ENCODE measurements at regions not wholly inside any gene's neighbourhood (a gene's known extent, or its start where the extent isn't known, plus 50 kb on each side); places are given as distances from the start of the nearest gene placed in this dataset.
"Not testable (repeated sequence)": the region's sequence is repeated elsewhere in the genome, so short reads cannot be mapped to it uniquely, and the experiment has no call there.

- ChIA-PET CTCF (no interaction called here), POLR2A (no interaction called here)
- Mint-ChIP-seq H3K9me3 (ENCODE audit: insufficient read depth) (peaks cover 13% of the 10 kb centered on the region), H3K4me1 (ENCODE audit: low read depth) (peaks cover 32% of the 10 kb centered on the region), H3K27me3 (ENCODE audit: low read depth) (no peaks in the 10 kb centered on the region), H3K4me3 (no peak overlapping the region), H3K27ac (no peak overlapping the region), H3K36me3 (ENCODE audit: low read depth) (peaks cover 17% of the 10 kb centered on the region)
- DNase-seq (no peak), ATAC-seq (no peak)
Observed at GRCh38 chr5:56048124-56048523, 53.4 kb upstream of the IL6ST start.

GRCh38 chr5:56047448-56047847 is 52.7 kb upstream of the IL6ST start:
- Mint-ChIP-seq H3K27ac (no peak overlapping the region), H3K9me3 (ENCODE audit: insufficient read depth) (peaks cover 7% of the 10 kb centered on the region), H3K4me3 (no peak overlapping the region), H3K27me3 (ENCODE audit: low read depth) (peaks cover 2% of the 10 kb centered on the region), H3K4me1 (ENCODE audit: low read depth) (peaks cover 32% of the 10 kb centered on the region), H3K36me3 (ENCODE audit: low read depth) (peaks cover 12% of the 10 kb centered on the region)
- ATAC-seq (no peak), DNase-seq (no peak)
- ChIA-PET CTCF (no interaction called here), POLR2A (no interaction called here)

GRCh38 chr5:56045469-56045868 is 50.7 kb upstream of the IL6ST start:
- H3K36me3 Mint-ChIP-seq (ENCODE audit: low read depth), result peaks cover 12% of the 10 kb centered on the region
- H3K9me3 Mint-ChIP-seq (ENCODE audit: insufficient read depth), result peaks cover 7% of the 10 kb centered on the region
- POLR2A ChIA-PET, result interaction anchor here (0.8 kb wide), 1 partner anchor 51 kb away, joined by 3 read pairs; the partner anchor contains the start of gene IL6ST
- H3K27ac Mint-ChIP-seq, result no peak overlapping the region
- DNase-seq, result no peak
- ATAC-seq, result no peak
- peaks cover 2% of the 10 kb centered on the region for H3K27me3 Mint-ChIP-seq (ENCODE audit: low read depth)
- H3K4me3 Mint-ChIP-seq, result no peak overlapping the region
- H3K4me1 Mint-ChIP-seq (ENCODE audit: low read depth), result peaks cover 21% of the 10 kb centered on the region
- CTCF ChIA-PET, result no interaction called here

GRCh38 chr5:56044746-56045428 is 50.1 kb upstream of the IL6ST start:
- H3K27me3 Mint-ChIP-seq (ENCODE audit: low read depth); H3K9me3 Mint-ChIP-seq (ENCODE audit: insufficient read depth); DNase-seq; CTCF ChIA-PET; ATAC-seq; H3K4me3 Mint-ChIP-seq; POLR2A ChIA-PET; H3K27ac Mint-ChIP-seq: not testable (repeated sequence)
- H3K36me3 Mint-ChIP-seq (ENCODE audit: low read depth), result peaks cover 12% of the 10 kb centered on the region
- H3K4me1 Mint-ChIP-seq (ENCODE audit: low read depth), result peaks cover 16% of the 10 kb centered on the region

Measured in activated CD8-positive, alpha-beta T cell treated with anti-CD3 and anti-CD28 coated beads, Interleukin-2, amount 10 ng/mL, durations not matched to agents 7 days and 5 days (primary cell).